Epithelial cell of esophagus (primary cell): ENCODE measurements at regions not wholly inside any gene's neighbourhood (a gene's known extent, or its start where the extent isn't known, plus 50 kb on each side); places are given as distances from the start of the nearest gene placed in this dataset.

Experiments used
- DNase-seq: peaks from one replicate; pipeline ENCODE4 v3.0.0; 2010; ENCODE audit warnings: low read depth
- H3K4me3 ChIP-seq: 2 replicates; pipeline ENCODE4 v1.5.1; 2011; ENCODE audit warnings: mild to moderate bottlenecking, low read length, control low read depth
- CTCF ChIP-seq: IDR thresholded peaks from 2 replicates; pipeline ENCODE4 v1.5.1; 2011; ENCODE audit warnings: low read depth, mild to moderate bottlenecking, low read length, control low read depth, inconsistent platforms; ENCODE audit not compliant: insufficient read depth; ENCODE audit errors: missing control alignments

GRCh38 chr13:109395014-109395413 is 391.4 kb downstream of the IRS2 start:
- no peak for DNase-seq
- H3K4me3 ChIP-seq: no peak overlapping the region
- TF ChIP-seq CTCF: no peak

GRCh38 chr13:109394311-109394988 is 391.9 kb downstream of the IRS2 start:
- no peak for TF ChIP-seq CTCF
- DNase-seq: no peak
- no peak overlapping the region for H3K4me3 ChIP-seq

GRCh38 chr13:109393045-109393444 is 393.3 kb downstream of the IRS2 start:
- no peak for DNase-seq
- H3K4me3 ChIP-seq: no peak overlapping the region
- TF ChIP-seq CTCF: no peak

GRCh38 chr13:109390391-109390790 is 396.0 kb downstream of the IRS2 start:
- TF ChIP-seq CTCF: no peak
- no peak overlapping the region for H3K4me3 ChIP-seq
- DNase-seq: peak; percentile 6

- TF ChIP-seq CTCF: no peak
- H3K4me3 ChIP-seq: no peak overlapping the region
- peak; percentile 33 for DNase-seq
Observed at GRCh38 chr13:109389892-109390345, 396.5 kb downstream of the IRS2 start.

GRCh38 chr13:109389456-109389855 is 396.9 kb downstream of the IRS2 start:
- H3K4me3 ChIP-seq: no peak overlapping the region
- TF ChIP-seq CTCF: no peak
- DNase-seq: no peak

- no peak for TF ChIP-seq CTCF
- H3K4me3 ChIP-seq: no peak overlapping the region
- no peak for DNase-seq
Observed at GRCh38 chr13:109387471-109387870, 398.9 kb downstream of the IRS2 start.
